Hematopoietic multipotent progenitor cell treated with erythropoietin and hydrocortisone succinate and interleukin-3 and kit ligand, for 6 days (in vitro differentiated cells): ENCODE measurements at regions not wholly inside any gene's neighbourhood (a gene's known extent, or its start where the extent isn't known, plus 50 kb on each side); places are given as distances from the start of the nearest gene placed in this dataset.

Experiments
- DNase-seq: peaks from one replicate; pipeline ENCODE4 v3.0.0-alpha.2; 2015

DNA sequence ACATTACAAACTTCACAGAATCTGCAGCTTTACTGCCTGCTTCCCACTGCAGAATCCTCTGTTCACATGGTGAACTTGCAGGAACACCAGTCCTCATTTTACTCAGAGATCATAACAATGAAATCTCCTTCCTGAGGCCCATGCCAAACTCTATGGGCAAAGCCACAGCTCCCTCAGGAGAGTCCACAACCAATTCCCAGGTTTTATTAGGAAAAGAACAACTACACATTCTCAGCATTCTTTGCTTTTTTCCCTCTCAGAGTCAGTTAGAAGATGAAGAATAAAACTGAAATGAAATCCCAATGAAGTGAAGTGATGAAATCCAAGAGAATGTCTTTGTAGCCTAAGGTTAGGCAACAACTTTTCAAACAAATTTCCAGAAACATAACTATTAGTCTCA is 233.7 kb downstream of the DSEL start:
- no peak for DNase-seq

DNA sequence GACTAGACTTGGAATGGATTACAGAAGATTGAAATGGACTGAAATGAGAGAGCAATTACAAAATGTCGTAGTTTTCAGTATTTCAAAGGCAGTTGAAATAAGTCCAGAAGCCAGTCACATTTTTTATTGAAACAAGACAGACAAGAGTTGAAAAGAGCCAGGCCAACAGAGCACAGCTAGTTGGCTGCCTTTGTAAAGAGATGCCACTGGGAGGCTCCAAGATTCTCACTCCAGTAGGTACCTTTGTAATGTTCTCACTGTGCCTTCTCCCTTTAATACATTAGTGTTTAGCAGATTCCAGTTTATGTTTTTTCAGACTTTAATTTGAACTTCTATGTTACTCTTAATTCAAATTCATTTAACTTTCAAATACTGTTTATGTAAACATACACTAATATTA is 234.8 kb downstream of the DSEL start:
- no peak for DNase-seq

DNA sequence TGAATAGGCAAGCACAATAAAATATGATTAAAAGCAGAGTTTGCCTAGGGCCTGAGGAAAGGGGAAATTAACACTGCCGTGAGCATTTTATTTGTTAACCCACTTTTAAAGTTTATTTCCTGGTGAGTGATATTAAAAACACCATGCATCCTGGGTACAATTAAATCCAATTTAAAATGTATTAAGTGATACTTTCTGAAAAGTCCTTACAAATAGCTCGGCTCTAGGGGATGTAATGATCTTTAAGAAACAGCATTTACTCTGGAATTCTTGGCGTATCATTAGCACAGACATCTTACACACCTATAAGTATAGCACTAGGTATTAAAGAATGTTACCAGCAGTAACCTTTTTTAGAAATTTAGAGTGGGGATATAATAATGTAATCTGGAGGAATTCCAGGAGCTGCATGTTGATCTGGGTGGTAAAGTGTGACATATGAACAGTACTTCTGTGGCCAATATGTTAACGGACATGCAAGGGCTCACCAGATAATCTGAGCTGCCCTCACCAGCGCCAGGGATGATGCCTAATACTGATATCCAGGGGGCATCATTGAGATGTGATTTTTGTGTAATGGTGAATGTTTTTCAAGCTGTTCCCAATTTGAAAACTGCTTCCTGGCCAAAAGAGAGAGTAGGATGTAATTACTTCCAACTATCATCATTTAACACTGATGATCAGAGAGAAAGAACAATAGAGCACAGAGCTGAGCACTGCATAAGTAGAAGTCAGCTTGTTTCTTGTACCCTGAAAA is 235.9 kb downstream of the DSEL start:
- no peak for DNase-seq

DNA sequence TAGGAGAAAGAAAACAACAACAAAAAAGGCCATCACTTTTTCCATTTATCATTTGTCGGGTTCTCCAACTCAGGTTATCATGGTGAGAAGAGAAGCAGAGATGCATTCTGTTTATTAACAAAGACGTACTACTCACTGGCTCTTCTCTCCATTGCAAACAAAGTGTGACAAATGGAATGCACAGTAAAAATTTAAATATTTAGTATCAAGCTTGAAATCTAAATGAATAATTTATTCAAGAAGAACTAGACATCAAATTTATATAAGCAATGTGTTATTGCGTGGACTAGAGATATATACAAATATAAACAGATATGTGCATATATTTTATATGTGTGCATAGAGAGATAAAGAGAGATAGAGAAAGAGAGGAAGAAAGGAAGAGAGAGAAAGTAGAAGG is 236.5 kb downstream of the DSEL start:
- no peak for DNase-seq

DNA sequence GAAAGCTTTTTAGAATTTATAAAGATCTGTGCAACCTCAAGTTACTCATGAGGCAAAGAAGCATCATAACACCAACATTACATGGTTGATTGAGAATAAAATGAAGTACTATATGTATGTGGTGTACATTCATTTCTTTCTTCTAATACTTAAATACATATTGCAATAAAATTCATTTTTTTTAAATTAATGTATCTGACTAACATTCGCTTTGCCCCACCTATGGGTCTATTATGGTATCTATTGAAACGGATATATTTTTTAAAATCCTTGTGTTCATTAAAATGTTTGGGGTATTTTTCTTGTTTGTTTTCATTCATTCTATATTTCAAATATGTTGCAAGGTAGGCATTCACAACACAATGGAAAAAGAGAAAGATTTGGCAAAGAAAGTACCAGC is 237.5 kb downstream of the DSEL start:
- DNase-seq: no peak

DNA sequence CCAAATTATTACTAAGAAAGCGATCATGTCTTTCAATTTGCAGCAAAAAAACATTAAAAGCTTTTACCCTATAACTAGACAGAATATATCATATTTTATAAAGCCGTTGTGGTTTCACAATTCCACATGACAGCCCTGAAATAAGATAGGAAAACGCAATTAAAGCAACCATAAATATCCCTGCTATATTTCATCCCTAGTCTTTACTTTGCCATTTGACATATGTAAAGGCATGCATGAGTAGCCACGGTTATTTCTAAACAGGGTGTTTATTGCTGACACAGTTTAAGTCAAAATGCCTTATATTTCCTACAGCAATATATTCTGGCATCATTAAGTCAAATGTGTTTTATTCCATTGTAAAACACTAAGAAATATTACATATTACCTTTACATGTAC is 239.9 kb downstream of the DSEL start:
- no peak for DNase-seq

DNA sequence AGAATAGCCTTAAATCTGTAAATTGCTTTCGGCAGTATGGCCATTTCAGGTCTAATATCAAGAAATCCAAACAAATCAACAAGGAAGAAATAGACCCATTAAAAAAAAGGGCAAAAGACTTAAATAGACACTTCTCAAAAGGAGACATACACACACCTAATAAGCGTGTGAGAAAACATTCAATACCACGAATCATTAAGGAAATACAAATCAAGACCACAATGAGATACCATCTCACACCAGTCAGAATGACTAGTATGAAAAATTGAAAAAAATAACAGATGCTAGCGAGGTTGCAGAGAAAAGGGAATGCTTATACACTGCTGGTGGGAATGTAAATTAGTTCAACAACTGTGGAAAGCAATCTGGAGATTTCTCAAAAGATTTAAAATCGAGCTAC is 243.2 kb downstream of the DSEL start:
- DNase-seq: no peak

DNA sequence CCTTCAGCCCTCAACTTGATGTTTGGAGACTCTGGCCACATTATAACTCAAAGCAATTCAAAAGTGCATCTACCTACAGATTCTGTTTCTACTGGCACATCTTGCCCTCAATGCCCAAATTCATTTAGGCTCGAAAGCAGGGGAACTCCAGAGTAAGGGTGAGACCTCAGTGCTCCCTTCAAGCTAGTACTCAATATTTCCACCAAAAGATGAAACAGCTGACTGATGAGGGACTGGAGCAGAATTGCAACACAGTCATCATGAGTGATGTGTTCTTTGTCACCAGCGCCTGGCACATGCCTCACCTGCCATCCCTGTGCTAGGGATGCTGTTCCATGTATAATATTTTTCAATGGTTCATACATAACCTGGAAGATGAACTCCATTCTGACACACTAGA is 247.3 kb downstream of the DSEL start:
- DNase-seq: no peak

DNA sequence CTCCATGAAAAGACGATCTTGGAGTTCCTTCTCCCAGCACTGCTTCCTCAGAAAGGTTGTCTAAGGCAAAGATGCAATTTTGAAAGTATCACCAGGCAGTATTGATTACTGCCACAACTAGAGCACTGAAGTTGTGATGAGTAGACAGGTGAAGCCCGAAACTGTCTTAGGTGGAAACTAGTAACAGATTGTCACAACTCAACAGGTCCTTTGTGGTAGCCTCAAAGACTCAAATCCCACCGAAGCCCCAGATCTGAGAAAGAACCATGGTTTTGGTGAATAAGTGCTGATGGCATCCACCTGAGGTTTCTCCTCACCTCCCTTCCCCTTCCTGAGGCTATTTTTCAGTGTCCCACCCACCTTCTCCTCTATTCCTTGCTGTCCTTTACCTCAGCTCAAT is 248.0 kb downstream of the DSEL start:
- DNase-seq: no peak

DNA sequence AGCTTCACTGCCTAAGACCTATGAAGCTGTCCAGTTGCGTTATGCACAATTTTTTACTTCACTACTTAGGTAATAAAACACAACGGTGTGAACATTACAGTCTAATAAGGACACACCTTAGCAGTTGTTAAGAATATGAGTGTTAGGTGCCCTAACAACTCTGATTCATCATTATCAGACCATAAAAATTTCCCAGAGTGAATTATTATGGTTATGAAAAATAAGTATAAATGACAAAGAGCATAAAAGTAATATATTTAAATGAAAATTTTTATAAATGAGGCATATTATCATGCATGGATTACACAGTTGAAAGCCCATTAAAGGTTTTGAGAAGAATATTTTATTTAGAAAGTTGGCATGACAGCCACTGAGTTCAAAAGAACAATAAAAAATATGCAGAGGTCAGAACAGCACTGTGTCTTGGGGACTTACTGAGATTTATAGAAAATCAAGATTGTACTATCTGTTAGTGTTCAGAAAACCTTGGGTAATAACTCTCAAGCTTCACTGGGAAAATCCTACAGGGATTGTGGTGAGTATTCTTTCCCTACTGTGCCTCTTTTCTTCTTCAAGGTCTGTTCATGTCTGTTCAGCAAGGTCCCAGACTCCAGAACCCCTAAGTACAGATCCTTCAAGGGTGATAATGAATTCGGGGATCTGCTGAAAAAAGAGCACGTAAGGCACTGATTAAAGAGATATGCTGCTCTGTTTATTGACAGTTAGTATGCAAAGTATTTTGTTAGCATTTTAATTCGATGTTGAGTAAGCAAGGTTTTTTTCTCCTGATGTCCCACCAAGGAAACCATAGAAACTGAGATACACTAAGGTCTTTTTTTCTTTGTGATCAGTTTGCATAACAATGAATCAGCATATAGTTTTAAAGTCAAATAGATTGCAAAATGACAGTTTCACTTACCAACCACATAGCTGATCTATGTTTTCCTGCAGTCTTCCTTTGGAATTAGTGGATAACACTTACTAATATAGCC is 250.0 kb downstream of the DSEL start:
- DNase-seq: no peak

DNA sequence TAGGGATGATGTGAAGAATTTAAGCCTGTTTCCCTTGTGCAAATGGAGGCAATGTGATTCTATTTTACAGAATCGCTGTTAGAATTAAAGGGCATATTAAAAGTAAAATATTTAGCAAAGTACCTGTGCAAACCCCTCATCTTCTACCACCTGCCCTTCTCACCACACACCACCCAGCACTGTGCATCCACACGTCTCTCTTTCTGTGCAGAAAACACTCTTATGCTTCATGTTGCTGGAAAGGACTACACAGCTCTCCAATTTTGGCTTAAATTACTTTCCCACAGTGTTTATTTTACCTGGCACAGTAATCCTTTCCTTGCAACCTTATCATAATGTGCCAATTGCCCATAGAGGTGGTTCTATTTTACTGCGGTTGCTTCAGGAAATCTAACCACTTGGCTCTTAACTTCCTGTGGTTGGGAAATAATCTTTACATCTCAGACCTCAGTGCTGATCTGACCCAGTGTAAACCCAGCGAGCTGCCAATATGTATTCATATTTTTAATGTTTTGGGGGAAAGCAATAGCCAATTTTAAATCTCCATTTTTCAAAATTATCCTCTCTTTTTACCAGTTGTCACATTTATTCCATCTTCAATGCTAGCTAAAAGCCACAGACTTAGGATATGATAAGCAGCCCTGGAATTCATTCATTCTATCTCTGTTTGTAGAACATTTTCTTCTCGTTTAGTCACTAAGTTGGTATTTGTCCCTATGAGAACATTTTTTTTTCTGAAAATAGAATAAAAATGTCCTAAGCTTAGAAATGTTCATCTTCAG is 250.9 kb downstream of the DSEL start:
- DNase-seq: peak; percentile 27

DNA sequence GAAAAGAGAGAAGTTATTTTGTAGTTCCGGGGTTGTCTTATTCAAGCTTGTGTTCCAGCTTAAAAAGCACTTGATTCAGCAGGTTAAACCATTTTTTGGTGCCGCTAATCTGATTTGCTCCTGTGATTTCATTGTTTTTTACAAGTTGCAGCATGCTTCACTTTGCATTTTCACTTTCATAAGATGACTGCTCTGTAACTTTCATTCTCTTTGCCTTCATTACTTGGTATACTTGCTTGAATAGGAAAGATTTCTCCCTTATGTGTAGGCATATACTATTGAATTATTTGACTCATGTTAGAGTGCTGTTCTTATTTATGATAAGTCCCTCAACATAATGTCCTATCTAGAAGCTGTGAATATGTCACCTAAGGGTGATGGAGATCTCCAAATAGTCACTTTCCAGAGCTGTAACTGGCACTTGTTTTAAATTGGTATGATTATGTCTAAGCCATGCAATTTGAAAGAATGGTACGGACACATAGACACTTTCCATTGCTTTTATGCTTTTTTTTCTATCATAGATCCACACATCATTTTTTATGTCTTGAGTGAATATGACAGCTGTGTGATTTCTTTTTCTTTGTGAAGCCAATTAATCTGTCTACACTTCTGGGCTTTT is 254.5 kb downstream of the DSEL start:
- no peak for DNase-seq

DNA sequence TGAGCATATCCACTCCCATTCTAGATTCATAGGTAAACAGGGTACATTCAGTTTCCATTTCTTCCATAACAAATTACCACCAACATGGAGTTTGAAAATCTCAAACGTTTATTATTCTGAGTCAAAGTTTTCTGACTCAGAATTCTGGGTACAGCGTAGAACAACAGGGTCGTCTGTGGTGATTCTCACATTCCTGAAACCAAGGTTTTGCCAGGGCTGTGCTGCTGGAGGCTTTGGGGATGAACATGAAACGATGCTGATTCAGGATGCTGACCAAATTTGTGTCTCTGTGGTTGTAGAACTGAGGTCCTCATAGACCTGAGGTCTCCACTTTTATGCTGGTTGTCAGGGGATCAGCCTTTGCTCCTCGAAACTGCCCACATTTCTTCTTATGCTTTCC is 255.7 kb downstream of the DSEL start:
- DNase-seq: no peak

DNA sequence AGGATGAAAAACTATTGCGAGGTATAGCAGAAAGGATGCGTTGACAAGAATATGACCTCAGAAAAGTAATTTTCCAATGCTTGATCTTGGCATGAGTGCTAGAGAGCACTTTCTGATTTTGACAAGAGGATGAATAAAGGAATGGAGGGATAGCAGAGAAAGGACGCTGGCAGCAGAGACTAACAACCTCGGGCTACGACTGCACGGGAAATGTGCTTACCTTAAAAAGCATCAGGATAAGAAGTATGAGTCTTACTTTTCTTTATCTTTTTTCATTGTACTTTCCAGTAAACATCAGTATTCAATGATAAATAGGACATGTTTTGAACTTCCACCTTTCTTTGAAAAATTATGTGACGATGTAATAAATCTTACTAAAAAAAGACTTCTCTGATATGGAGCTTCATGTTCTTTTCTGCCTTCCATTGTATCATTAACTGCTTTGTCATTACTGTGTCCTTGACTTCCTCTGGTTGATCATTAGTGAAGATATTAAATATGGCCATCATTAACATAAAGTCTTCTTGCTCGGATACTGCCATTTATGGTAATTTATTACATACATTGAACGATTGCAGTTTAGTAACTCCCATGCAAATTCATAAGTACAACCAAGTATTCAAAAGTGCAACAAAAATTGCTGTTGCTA is 265.6 kb downstream of the DSEL start:
- DNase-seq: no peak

DNA sequence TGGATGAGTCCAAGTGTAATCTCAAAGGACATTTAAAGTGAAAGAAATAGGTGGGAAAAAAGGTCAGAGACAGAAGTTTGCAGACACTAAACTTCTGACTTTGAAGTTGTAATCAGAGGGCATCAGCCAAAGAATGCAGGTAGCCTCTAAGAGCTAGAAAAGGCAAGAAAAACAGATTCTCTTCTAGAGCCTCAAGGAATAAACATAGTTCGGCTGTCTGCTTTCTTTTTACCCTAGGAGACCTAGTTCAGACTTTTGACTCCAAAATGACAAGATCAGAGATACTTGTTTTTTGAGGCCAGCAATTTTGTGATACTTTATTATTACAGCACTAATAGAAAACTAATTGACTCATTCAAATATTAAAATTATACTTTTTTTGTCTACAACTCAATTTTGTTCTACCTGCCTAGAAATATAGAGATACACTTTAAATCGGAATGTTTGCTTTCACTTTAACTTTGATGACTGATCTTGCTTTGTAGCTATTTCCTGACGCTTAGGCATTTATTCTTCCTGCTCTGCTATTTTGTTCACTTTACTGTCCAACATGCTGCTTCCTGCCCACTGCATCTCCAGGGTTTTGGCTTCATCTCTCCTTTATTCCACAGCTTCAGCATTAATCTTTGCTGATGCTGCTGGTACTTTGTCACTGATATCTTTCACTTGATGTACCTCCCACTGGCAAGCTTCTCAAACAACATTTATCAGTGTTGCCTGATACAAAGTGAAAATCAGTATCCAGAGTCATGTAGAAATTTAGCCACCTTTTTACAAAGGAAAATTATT is 272.5 kb downstream of the DSEL start:
- no peak for DNase-seq

DNA sequence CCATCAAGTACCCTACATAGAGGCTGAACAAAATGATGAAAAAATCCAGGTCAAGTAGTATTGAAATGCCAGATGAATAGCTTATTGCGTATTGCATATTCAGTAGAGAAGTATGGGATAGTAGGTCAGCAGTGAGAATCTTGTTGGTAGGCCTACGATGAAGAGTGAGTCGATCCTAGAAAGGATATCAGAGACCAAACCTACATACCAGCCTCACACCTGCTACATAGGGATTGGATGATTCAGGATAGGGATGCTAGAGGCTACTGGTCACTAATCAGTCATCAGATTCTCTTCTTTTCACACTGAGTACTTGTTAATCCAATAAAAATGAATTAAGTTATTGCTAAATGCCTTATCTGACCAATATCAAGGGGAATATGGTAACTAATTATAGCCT is 274.5 kb downstream of the DSEL start:
- no peak for DNase-seq

DNA sequence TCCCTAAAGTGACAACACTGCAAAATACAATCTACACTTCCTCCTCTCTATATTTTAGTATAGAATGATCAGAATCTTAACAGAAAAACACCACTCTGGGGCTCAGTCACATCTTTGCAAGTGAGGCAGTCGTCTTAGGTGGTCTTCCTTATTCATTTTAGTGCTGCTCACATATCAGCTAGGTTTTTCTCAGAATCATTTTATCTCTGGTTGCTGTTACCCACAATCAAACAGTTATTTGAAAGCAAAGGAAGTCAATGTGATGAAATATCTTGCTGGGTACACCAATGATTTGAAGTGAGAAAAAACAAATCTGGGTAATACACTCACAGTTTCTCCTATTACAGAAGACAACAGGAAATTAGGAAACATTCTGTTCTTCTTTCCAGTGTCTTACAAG is 275.2 kb downstream of the DSEL start:
- peak; percentile 15 for DNase-seq

DNA sequence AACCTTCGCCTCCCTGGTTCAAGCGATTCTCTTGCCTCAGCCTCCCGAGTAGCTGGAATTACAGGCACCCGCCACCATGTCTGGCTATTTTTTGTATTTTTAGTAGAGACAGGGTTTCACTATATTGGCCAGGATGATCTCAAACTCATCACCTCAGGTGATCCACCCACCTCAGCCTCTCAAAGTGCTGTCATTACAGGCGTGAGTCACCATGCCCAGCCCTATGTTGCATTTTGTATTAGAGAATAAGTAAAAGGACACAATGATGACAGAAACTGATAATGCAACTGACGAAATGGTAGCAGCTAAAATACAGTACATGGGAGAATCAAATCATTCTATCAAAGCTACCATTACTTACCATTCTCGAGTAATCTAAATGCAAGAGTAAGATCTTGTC is 276.7 kb downstream of the DSEL start:
- no peak for DNase-seq

DNA sequence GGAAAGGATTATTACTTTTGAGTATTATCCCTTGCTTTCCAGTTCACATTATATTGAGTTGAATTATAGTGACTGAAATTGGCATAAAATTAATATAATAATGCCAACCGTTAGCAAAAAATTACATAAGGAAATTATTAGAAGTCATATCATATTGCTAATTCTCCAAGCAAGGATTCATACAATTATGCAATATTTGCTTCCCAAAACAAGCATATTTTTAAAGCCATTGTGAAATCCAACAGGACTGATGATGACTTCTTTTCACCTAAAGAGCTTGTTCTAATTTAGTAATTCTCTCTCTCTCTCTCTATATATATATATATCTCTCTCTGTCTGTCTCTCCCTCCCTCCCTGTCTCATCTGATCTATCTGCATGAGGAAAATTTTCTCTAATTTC is 283.5 kb downstream of the DSEL start:
- no peak for DNase-seq

DNA sequence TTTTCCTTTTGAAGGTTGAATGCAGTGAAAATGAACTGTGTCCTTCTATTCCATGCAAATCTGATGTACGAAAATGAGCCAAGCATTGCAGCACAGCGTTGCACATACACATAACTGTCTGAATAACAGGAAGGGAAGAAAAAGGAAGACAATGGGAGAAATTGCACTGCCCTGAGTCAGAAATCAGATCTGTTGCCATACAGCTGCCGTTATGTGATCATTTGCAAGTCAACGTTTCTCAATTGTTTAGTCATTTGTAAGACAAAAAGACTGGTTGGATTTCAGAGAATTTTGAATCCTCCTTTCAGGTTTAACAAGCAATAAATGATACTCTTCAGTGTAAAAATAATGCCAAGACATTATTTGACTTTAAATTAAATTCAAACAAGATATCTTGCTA is 284.1 kb downstream of the DSEL start:
- no peak for DNase-seq

DNA sequence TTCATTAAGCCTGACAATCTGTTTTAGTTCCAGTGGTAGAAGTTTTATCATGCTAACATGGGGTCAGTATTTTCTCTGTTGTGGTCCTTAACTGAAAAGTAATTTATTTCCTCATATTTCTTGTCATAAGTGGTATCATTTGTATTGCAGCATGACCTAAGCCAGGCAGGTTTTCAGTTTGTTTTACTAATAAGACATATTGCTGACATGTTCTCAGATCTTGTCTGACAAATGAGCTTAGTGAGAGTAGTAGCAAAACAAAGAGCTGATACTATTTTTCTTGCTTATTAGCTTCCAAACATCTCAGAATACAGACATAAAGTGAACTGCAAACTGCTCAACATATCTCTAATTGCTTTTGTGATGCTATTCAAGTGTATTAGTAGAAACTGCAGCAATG is 293.6 kb downstream of the DSEL start:
- DNase-seq: no peak

DNA sequence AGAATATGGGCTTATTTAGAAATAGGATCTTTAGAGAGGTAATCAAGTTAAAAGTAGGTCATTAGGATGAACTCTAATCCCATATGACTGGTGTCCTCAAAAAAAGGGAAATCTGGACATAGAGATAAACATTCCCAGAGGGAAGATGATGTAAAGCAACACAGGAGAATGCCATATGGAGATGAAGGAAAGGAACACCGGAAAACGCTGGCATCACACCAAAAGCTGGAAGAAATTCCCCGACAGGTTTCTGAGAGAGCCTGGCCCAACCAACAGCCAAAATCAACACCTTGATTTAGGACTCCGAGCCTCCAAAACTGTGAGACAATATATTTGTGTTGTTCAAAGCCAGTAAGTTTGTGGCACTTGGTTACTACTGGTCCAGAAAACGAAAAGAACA is 296.7 kb downstream of the DSEL start:
- DNase-seq: no peak
